ENCODE measurements at regions not wholly inside any gene's neighbourhood (a gene's known extent, or its start where the extent isn't known, plus 50 kb on each side); places are given as distances from the start of the nearest gene placed in this dataset.

- intact Hi-C loops (cut with micrococcal nuclease), result no loop called here
- Mint-ChIP-seq H3K4me3 (ENCODE audit: low read depth) (no peak overlapping the region), H3K27me3 (ENCODE audit: low read depth) (peaks cover 5% of the 10 kb centered on the region), H3K36me3 (ENCODE audit: low read depth) (no peaks in the 10 kb centered on the region), H3K27ac (no peak overlapping the region), H3K4me1 (ENCODE audit: low read depth) (no peaks in the 10 kb centered on the region), H3K9me3 (no peaks in the 10 kb centered on the region)
- no peak for DNase-seq (ENCODE audit: low spot score)
Measured at GRCh38 chr4:10353110-10353509, 104.1 kb downstream of the ZNF518B start.

- intact Hi-C loops (cut with micrococcal nuclease), result no loop called here
- no peaks in the 10 kb centered on the region for H3K9me3 Mint-ChIP-seq
- DNase-seq (ENCODE audit: low spot score), result no peak
- H3K36me3 Mint-ChIP-seq (ENCODE audit: low read depth), result no peaks in the 10 kb centered on the region
- no peak overlapping the region for H3K27ac Mint-ChIP-seq
- H3K27me3 Mint-ChIP-seq (ENCODE audit: low read depth), result peaks cover 5% of the 10 kb centered on the region
- no peak overlapping the region for H3K4me3 Mint-ChIP-seq (ENCODE audit: low read depth)
- no peaks in the 10 kb centered on the region for H3K4me1 Mint-ChIP-seq (ENCODE audit: low read depth)
Measured at GRCh38 chr4:10348241-10348640, 109.0 kb downstream of the ZNF518B start.

- no peaks in the 10 kb centered on the region for H3K4me1 Mint-ChIP-seq (ENCODE audit: low read depth)
Measured at GRCh38 chr4:10347815-10348214, 109.4 kb downstream of the ZNF518B start.

GRCh38 chr4:10347281-10347795 lies 109.9 kb downstream of the ZNF518B start:
- Mint-ChIP-seq H3K36me3 (ENCODE audit: low read depth) (no peaks in the 10 kb centered on the region), H3K9me3 (no peaks in the 10 kb centered on the region), H3K4me3 (ENCODE audit: low read depth) (no peak overlapping the region), H3K4me1 (ENCODE audit: low read depth) (no peaks in the 10 kb centered on the region), H3K27me3 (ENCODE audit: low read depth) (peaks cover 6% of the 10 kb centered on the region), H3K27ac (no peak overlapping the region)
- intact Hi-C loops (cut with micrococcal nuclease), result no loop called here
- no peak for DNase-seq (ENCODE audit: low spot score)

More at GRCh38 chr4:10347815-10348214, 109.4 kb downstream of the ZNF518B start:
- intact Hi-C loops (cut with micrococcal nuclease), result no loop called here
- no peaks in the 10 kb centered on the region for H3K9me3 Mint-ChIP-seq
- no peak overlapping the region for H3K27ac Mint-ChIP-seq
- DNase-seq (ENCODE audit: low spot score), result no peak
- peaks cover 5% of the 10 kb centered on the region for H3K27me3 Mint-ChIP-seq (ENCODE audit: low read depth)
- no peak overlapping the region for H3K4me3 Mint-ChIP-seq (ENCODE audit: low read depth)
- no peaks in the 10 kb centered on the region for H3K36me3 Mint-ChIP-seq (ENCODE audit: low read depth)

- Mint-ChIP-seq H3K4me3 (ENCODE audit: low read depth) (no peak overlapping the region), H3K27me3 (ENCODE audit: low read depth) (peaks cover 6% of the 10 kb centered on the region), H3K9me3 (no peaks in the 10 kb centered on the region), H3K27ac (no peak overlapping the region), H3K4me1 (ENCODE audit: low read depth) (no peaks in the 10 kb centered on the region), H3K36me3 (ENCODE audit: low read depth) (no peaks in the 10 kb centered on the region)
- intact Hi-C loops (cut with micrococcal nuclease), result no loop called here
- DNase-seq (ENCODE audit: low spot score), result no peak
Measured at GRCh38 chr4:10346023-10346422, 111.2 kb downstream of the ZNF518B start.

- Mint-ChIP-seq H3K4me3 (ENCODE audit: low read depth) (no peak overlapping the region), H3K27ac (no peak overlapping the region), H3K4me1 (ENCODE audit: low read depth) (no peaks in the 10 kb centered on the region), H3K9me3 (no peaks in the 10 kb centered on the region), H3K27me3 (ENCODE audit: low read depth) (peaks cover 4% of the 10 kb centered on the region), H3K36me3 (ENCODE audit: low read depth) (no peaks in the 10 kb centered on the region)
- intact Hi-C loops (cut with micrococcal nuclease), result no loop called here
- no peak for DNase-seq (ENCODE audit: low spot score)
Measured at GRCh38 chr4:10345381-10345784, 111.8 kb downstream of the ZNF518B start.

GRCh38 chr4:10344824-10345223 lies 112.4 kb downstream of the ZNF518B start:
- Mint-ChIP-seq H3K27ac (no peak overlapping the region), H3K27me3 (ENCODE audit: low read depth) (peaks cover 3% of the 10 kb centered on the region), H3K4me1 (ENCODE audit: low read depth) (no peaks in the 10 kb centered on the region), H3K9me3 (no peaks in the 10 kb centered on the region), H3K4me3 (ENCODE audit: low read depth) (no peak overlapping the region), H3K36me3 (ENCODE audit: low read depth) (no peaks in the 10 kb centered on the region)
- intact Hi-C loops (cut with micrococcal nuclease), result loop anchor here (5.0 kb wide), 1 partner anchor 192 kb away; no protein-coding TSS in a partner anchor
- DNase-seq (ENCODE audit: low spot score), result no peak

- Mint-ChIP-seq H3K27ac (no peak overlapping the region), H3K4me1 (ENCODE audit: low read depth) (no peaks in the 10 kb centered on the region)
- intact Hi-C loops (cut with micrococcal nuclease), result loop anchor here (5.0 kb wide), 1 partner anchor 194 kb away; no protein-coding TSS in a partner anchor
Measured at GRCh38 chr4:10343656-10344055, 113.6 kb downstream of the ZNF518B start.

GRCh38 chr4:10342866-10343265 lies 114.4 kb downstream of the ZNF518B start:
- Mint-ChIP-seq H3K27ac (no peak overlapping the region), H3K9me3 (no peaks in the 10 kb centered on the region), H3K4me3 (ENCODE audit: low read depth) (no peak overlapping the region), H3K27me3 (ENCODE audit: low read depth) (peaks cover 4% of the 10 kb centered on the region), H3K4me1 (ENCODE audit: low read depth) (no peaks in the 10 kb centered on the region), H3K36me3 (ENCODE audit: low read depth) (no peaks in the 10 kb centered on the region)
- DNase-seq (ENCODE audit: low spot score), result no peak
- intact Hi-C loops (cut with micrococcal nuclease), result loop anchor here (5.0 kb wide), 1 partner anchor 194 kb away; no protein-coding TSS in a partner anchor

More at GRCh38 chr4:10343656-10344055, 113.6 kb downstream of the ZNF518B start:
- no peak for DNase-seq (ENCODE audit: low spot score)
- no peaks in the 10 kb centered on the region for H3K9me3 Mint-ChIP-seq
- H3K27me3 Mint-ChIP-seq (ENCODE audit: low read depth), result peaks cover 3% of the 10 kb centered on the region
- H3K36me3 Mint-ChIP-seq (ENCODE audit: low read depth), result no peaks in the 10 kb centered on the region
- no peak overlapping the region for H3K4me3 Mint-ChIP-seq (ENCODE audit: low read depth)

GRCh38 chr4:10336471-10336870 lies 120.8 kb downstream of the ZNF518B start:
- H3K4me3 Mint-ChIP-seq (ENCODE audit: low read depth), result no peak overlapping the region
- no peak overlapping the region for H3K27ac Mint-ChIP-seq
- intact Hi-C loops (cut with micrococcal nuclease), result no loop called here
- H3K27me3 Mint-ChIP-seq (ENCODE audit: low read depth), result peaks cover 4% of the 10 kb centered on the region
- no peak for DNase-seq (ENCODE audit: low spot score)
- H3K9me3 Mint-ChIP-seq, result no peaks in the 10 kb centered on the region
- no peaks in the 10 kb centered on the region for H3K4me1 Mint-ChIP-seq (ENCODE audit: low read depth)
- no peaks in the 10 kb centered on the region for H3K36me3 Mint-ChIP-seq (ENCODE audit: low read depth)

- no peak for DNase-seq (ENCODE audit: low spot score)
- intact Hi-C loops (cut with micrococcal nuclease), result no loop called here
- Mint-ChIP-seq H3K36me3 (ENCODE audit: low read depth) (no peaks in the 10 kb centered on the region), H3K9me3 (no peaks in the 10 kb centered on the region), H3K27me3 (ENCODE audit: low read depth) (peaks cover 4% of the 10 kb centered on the region), H3K4me1 (ENCODE audit: low read depth) (no peaks in the 10 kb centered on the region), H3K27ac (no peak overlapping the region), H3K4me3 (ENCODE audit: low read depth) (no peak overlapping the region)
Measured at GRCh38 chr4:10335050-10335449, 122.2 kb downstream of the ZNF518B start.

- peaks cover 4% of the 10 kb centered on the region for H3K27me3 Mint-ChIP-seq (ENCODE audit: low read depth)
- H3K36me3 Mint-ChIP-seq (ENCODE audit: low read depth), result no peaks in the 10 kb centered on the region
- H3K4me3 Mint-ChIP-seq (ENCODE audit: low read depth), result no peak overlapping the region
- no peak overlapping the region for H3K27ac Mint-ChIP-seq
- no peaks in the 10 kb centered on the region for H3K4me1 Mint-ChIP-seq (ENCODE audit: low read depth)
- no peaks in the 10 kb centered on the region for H3K9me3 Mint-ChIP-seq
- no peak for DNase-seq (ENCODE audit: low spot score)
- intact Hi-C loops (cut with micrococcal nuclease), result no loop called here
Measured at GRCh38 chr4:10334506-10335028, 122.7 kb downstream of the ZNF518B start.

- intact Hi-C loops (cut with micrococcal nuclease), result no loop called here
- H3K4me3 Mint-ChIP-seq (ENCODE audit: low read depth), result no peak overlapping the region
- DNase-seq (ENCODE audit: low spot score), result no peak
- no peaks in the 10 kb centered on the region for H3K36me3 Mint-ChIP-seq (ENCODE audit: low read depth)
- no peaks in the 10 kb centered on the region for H3K4me1 Mint-ChIP-seq (ENCODE audit: low read depth)
- no peaks in the 10 kb centered on the region for H3K9me3 Mint-ChIP-seq
- H3K27ac Mint-ChIP-seq, result no peak overlapping the region
- H3K27me3 Mint-ChIP-seq (ENCODE audit: low read depth), result peaks cover 4% of the 10 kb centered on the region
Measured at GRCh38 chr4:10333942-10334341, 123.3 kb downstream of the ZNF518B start.

Measured in activated T-helper 2 cell treated with anti-CD3 and anti-CD28 coated beads, Interferon-gamma antibody, Interleukin-2, Interleukin-4, amounts not matched to agents 10 μg/mL and 5 μg/mL and 100 μg/mL, durations not matched to agents 14 hours and 24 hours and 36 hours (primary cell).